HCT116 (cell line): ENCODE measurements at regions not wholly inside any gene's neighbourhood (a gene's known extent, or its start where the extent isn't known, plus 50 kb on each side); places are given as distances from the start of the nearest gene placed in this dataset.

ENCODE experiments used
- ATAC-seq: fragments of 200-7000 bp; cut with Tn5 transposase; 2 replicates; pipeline ENCODE4 v1.9.1; 2020; ENCODE audit warnings: mild to moderate bottlenecking, moderate library complexity
- BruUV-seq: library from RNA; stranded (reverse); fragments of 400-500 nt; replicated peaks from 2 replicates; lab custom pipeline; 2021; lab: Mats Ljungman, UMichigan
- CTCF ChIA-PET: fragments of 300-600 bp; sonication (Branson Sonifier 250); formaldehyde crosslinking; loops from one replicate; lab custom pipeline; 2021; ENCODE audit warnings: antibody characterized with exemption; lab: Charles Lee
- POLR2A ChIA-PET: fragments of 300-600, 350-600 bp; sonication (Branson Sonifier 250); formaldehyde crosslinking; loops from one replicate; lab custom pipeline; 2021; ENCODE audit warnings: antibody characterized with exemption; lab: Charles Lee
- RAD21 ChIA-PET, 2 experiments: fragments of 300-600 bp; sonication (Branson Sonifier 250); formaldehyde crosslinking; loops; one replicate each; lab custom pipeline; 2023; ENCODE audit warnings: low total read pairs in 2 of 2; ENCODE audit not compliant: uncharacterized antibody in 2 of 2, unreplicated experiment in 2 of 2, low non-redundant PET in 1 of 2; lab: Charles Lee
- DNase-seq: peaks from one replicate; pipeline ENCODE4 v3.0.0-alpha.2; 2010; ENCODE audit warnings: low read depth, low spot score
- H2AFZ ChIP-seq: fragments of 200-600 bp; shearing (Covaris generic), sonication (generic); 2 replicates; pipeline ENCODE4 v1.6.1; 2017; ENCODE audit warnings: low read depth, mixed run types, mixed read lengths, antibody characterized with exemption, low read length; ENCODE audit not compliant: poor library complexity, severe bottlenecking
- H3K27ac ChIP-seq: 2 replicates; pipeline ENCODE4 v1.5.1; 2012; ENCODE audit warnings: low read depth, low read length
- H3K27me3 ChIP-seq: fragments of 200-600 bp; sonication (generic); 2 replicates; pipeline ENCODE4 v1.6.1; 2016; ENCODE audit warnings: mixed run types, low read length, mixed read lengths; ENCODE audit not compliant: insufficient read depth
- H3K36me3 ChIP-seq, 2 experiments: fragments of 200-500 bp in 1 of 2; fragments of 200-600 bp in 1 of 2; sonication (Bioruptor generic) in 1 of 2; sonication (generic) in 1 of 2; 2 replicates each; pipeline versions ENCODE4 v1.5.1 to v1.6.1; 2014 to 2016; ENCODE audit warnings: low read length in 2 of 2, inconsistent platforms in 1 of 2, mixed read lengths in 1 of 2, mixed run types in 1 of 2; ENCODE audit not compliant: insufficient read depth in 2 of 2, control insufficient read depth in 1 of 2
- H3K4me1 ChIP-seq, 2 experiments: fragments of 200-600 bp in 1 of 2; sonication (generic) in 1 of 2; 2 replicates each; pipeline versions ENCODE4 v1.5.1 to v1.6.1; 2012 to 2017; ENCODE audit warnings: low read length in 2 of 2, inconsistent platforms in 1 of 2, mild to moderate bottlenecking in 1 of 2, mixed read lengths in 1 of 2, mixed run types in 1 of 2, moderate library complexity in 1 of 2; ENCODE audit not compliant: insufficient read depth in 2 of 2, control insufficient read depth in 1 of 2
- H3K4me2 ChIP-seq: fragments of 200-600 bp; sonication (generic); 2 replicates; pipeline ENCODE4 v1.6.1; 2017; ENCODE audit warnings: mixed run types, low read length, mixed read lengths
- H3K4me3 ChIP-seq, 2 experiments: fragments of 200-600 bp in 1 of 2; sonication (generic) in 1 of 2; replicated peaks in 1 of 2; 2 replicates each; pipeline ENCODE4 v1.5.1; 2011 to 2016; ENCODE audit warnings: low read length in 2 of 2, control low read depth in 1 of 2, low read depth in 1 of 2, mild to moderate bottlenecking in 1 of 2, mixed read lengths in 1 of 2, mixed run types in 1 of 2
- H3K79me2 ChIP-seq: fragments of 200-600 bp; sonication (generic); 2 replicates; pipeline ENCODE4 v1.6.1; 2017; ENCODE audit warnings: mild to moderate bottlenecking, mixed run types, low read length, moderate library complexity, mixed read lengths; ENCODE audit not compliant: insufficient read depth
- H3K9ac ChIP-seq: fragments of 200-600 bp; sonication (generic); 2 replicates; pipeline ENCODE4 v1.6.1; 2016; ENCODE audit warnings: low read length, mixed read lengths
- H3K9me2 ChIP-seq: fragments of 200-600 bp; sonication (generic), shearing (Covaris generic); 2 replicates; pipeline ENCODE4 v1.6.1; 2017; ENCODE audit warnings: mixed run types, mild to moderate bottlenecking, moderate library complexity; ENCODE audit not compliant: insufficient read depth
- H3K9me3 ChIP-seq, 2 experiments: fragments of 200-500 bp in 1 of 2; fragments of 200-600 bp in 1 of 2; sonication (Bioruptor generic) in 1 of 2; sonication (generic) in 1 of 2; 2 replicates each; pipeline ENCODE4 v1.6.1; 2014 to 2017; ENCODE audit warnings: low read length in 2 of 2, mixed read lengths in 2 of 2, inconsistent platforms in 1 of 2, low read depth in 1 of 2, mild to moderate bottlenecking in 1 of 2, mixed run types in 1 of 2, moderate library complexity in 1 of 2; ENCODE audit not compliant: control insufficient read depth in 1 of 2, insufficient read depth in 1 of 2
- H4K20me1 ChIP-seq: fragments of 200-600 bp; sonication (generic), shearing (Covaris generic); 2 replicates; pipeline ENCODE4 v1.6.1; 2017; ENCODE audit warnings: mixed run types, mild to moderate bottlenecking, moderate library complexity; ENCODE audit not compliant: insufficient read depth
- EGR1 ChIP-seq: IDR thresholded peaks from 2 replicates; pipeline ENCODE4 v1.6.1; 2012; ENCODE audit warnings: low read depth
- ELF1 ChIP-seq: IDR thresholded peaks from 2 replicates; pipeline ENCODE4 v1.6.1; 2012; ENCODE audit warnings: low read depth, borderline replicate concordance
- EZH2 ChIP-seq: fragments of 200-600 bp; sonication (generic); IDR thresholded peaks from 2 replicates; pipeline ENCODE4 v1.6.1; 2017; ENCODE audit warnings: antibody characterized with exemption, mixed run types
- EZH2phosphoT487 ChIP-seq: fragments of 200-600 bp; IDR thresholded peaks from 2 replicates; pipeline ENCODE4 v1.6.1; 2018; ENCODE audit warnings: antibody characterized with exemption, borderline replicate concordance
- FOSL1 ChIP-seq: IDR thresholded peaks from 2 replicates; pipeline ENCODE4 v1.6.1; 2012; ENCODE audit warnings: low read depth
- JUND ChIP-seq: IDR thresholded peaks from 2 replicates; pipeline ENCODE4 v1.6.1; 2012
- REST ChIP-seq: IDR thresholded peaks from 2 replicates; pipeline ENCODE4 v1.6.1; 2012; ENCODE audit warnings: low read depth
- SIN3A ChIP-seq: IDR thresholded peaks from 2 replicates; pipeline ENCODE4 v1.6.1; 2012; ENCODE audit warnings: low read depth
- SP1 ChIP-seq: IDR thresholded peaks from 2 replicates; pipeline ENCODE4 v1.6.1; 2012; ENCODE audit warnings: low read depth
- YY1 ChIP-seq: IDR thresholded peaks from 2 replicates; pipeline ENCODE4 v1.6.1; 2011; ENCODE audit warnings: low read length, low read depth, moderate library complexity, mild to moderate bottlenecking; ENCODE audit not compliant: insufficient replicate concordance; ENCODE audit errors: extremely low read depth
- ZFX ChIP-seq: fragments of 450-650 bp; IDR thresholded peaks from 2 replicates; pipeline ENCODE4 v1.6.1; 2017
- ZNF274 ChIP-seq: fragments of 200-500 bp; sonication (Bioruptor generic); IDR thresholded peaks from 2 replicates; pipeline ENCODE4 v1.6.1; 2014; ENCODE audit warnings: mild to moderate bottlenecking, low read depth, low read length, inconsistent platforms
- intact Hi-C: fragments of 100-400 bp; cut with micrococcal nuclease; formaldehyde crosslinking; loops from 2 replicates; pipeline ENCODE4 v1.10.0; 2022
- TF ChIP-seq, protein P1 (sequence below): IDR thresholded peaks from 2 replicates; pipeline ENCODE4 v1.6.1; 2012

GRCh38 chr7:131893631-131894340 is 337.4 kb upstream of the PODXL start:
- no TSS peak for BruUV-seq
- no peak overlapping the region for H3K4me3 ChIP-seq
- no peak for ATAC-seq
- no peaks in the 10 kb centered on the region for H4K20me1 ChIP-seq
- ChIA-PET CTCF (no interaction called here), POLR2A (no interaction called here), RAD21 (no interaction called here)
- H3K4me1 ChIP-seq = peaks cover 0 to 43% of the 10 kb centered on the region in 2 experiments; a peak in 3 of 4 replicates
- intact Hi-C loops = no loop called here
- no peaks in the 10 kb centered on the region for H3K36me3 ChIP-seq
- no peak for DNase-seq
- no peaks in the 10 kb centered on the region for H3K79me2 ChIP-seq
- no peak overlapping the region for H2AFZ ChIP-seq
- H3K9me2 ChIP-seq = no peaks in the 10 kb centered on the region
- H3K27me3 ChIP-seq = no peaks in the 10 kb centered on the region
- no peak overlapping the region for H3K9ac ChIP-seq
- no peaks in the 10 kb centered on the region for H3K9me3 ChIP-seq
- TF ChIP-seq ELF1 (no peak), SP1 (no peak), EZH2phosphoT487 (no peak), FOSL1 (no peak), SIN3A (no peak), ZFX (no peak), ZNF274 (no peak), EGR1 (no peak), JUND (no peak), REST (no peak), EZH2 (no peak), YY1 (no peak)
- TF ChIP-seq, protein P1, sequence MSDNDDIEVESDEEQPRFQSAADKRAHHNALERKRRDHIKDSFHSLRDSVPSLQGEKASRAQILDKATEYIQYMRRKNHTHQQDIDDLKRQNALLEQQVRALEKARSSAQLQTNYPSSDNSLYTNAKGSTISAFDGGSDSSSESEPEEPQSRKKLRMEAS = no peak
- H3K4me2 ChIP-seq = no peak overlapping the region
- no peak overlapping the region for H3K27ac ChIP-seq
